ENCODE measurements at regions not wholly inside any gene's neighbourhood (a gene's known extent, or its start where the extent isn't known, plus 50 kb on each side); places are given as distances from the start of the nearest gene placed in this dataset.

GRCh38 chr22:23485490-23485889 is 94.6 kb downstream of the IGLL1 start:
- no peaks in the 10 kb centered on the region; the same call in 1 of the 2 replicates for H3K27me3 ChIP-seq (ENCODE audit: control insufficient read depth, insufficient read depth, low read length)
- ATAC-seq (ENCODE audit: low read depth) = no peak
- CTCF ChIA-PET = no interaction called here

More at GRCh38 chr22:23485490-23485889, 94.6 kb downstream of the IGLL1 start:
- H4K91ac ChIP-seq (ENCODE audit: insufficient read depth, low read depth, low read length) = no peak overlapping the region
- no peak overlapping the region for H4K8ac ChIP-seq (ENCODE audit: low read depth in 2 of 2, low read length in 2 of 2)
- H3K9me1 ChIP-seq (ENCODE audit: insufficient read depth, low read length) = no peaks in the 10 kb centered on the region
- no peak overlapping the region for H2AK9ac ChIP-seq (replicated peaks; ENCODE audit: low read depth, low read length, poor library complexity)
- no peak overlapping the region for H3K4me3 ChIP-seq (ENCODE audit: insufficient read depth, low read depth, low read length)
- H3K23ac ChIP-seq (ENCODE audit: low read depth, low read length) = no peak overlapping the region
- H3K79me1 ChIP-seq (ENCODE audit: low read depth in 1 of 2, low read length in 2 of 2) = no peaks in the 10 kb centered on the region
- no peak overlapping the region for H4K5ac ChIP-seq (ENCODE audit: low read depth, low read length)
- no peak overlapping the region for H3K4ac ChIP-seq (ENCODE audit: low read depth, low read length)
- no TSS peak for BruUV-seq (replicated peaks)
- H3K4me2 ChIP-seq (ENCODE audit: low read depth, low read length) = no peak overlapping the region
- H3K36me3 ChIP-seq (ENCODE audit: control insufficient read depth, insufficient read depth, low read length) = no peaks in the 10 kb centered on the region
- H2BK5ac ChIP-seq (ENCODE audit: low read depth, low read length, poor library complexity, severe bottlenecking) = no peak overlapping the region
- H3K27ac ChIP-seq (ENCODE audit: insufficient read depth, low read length) = no peak overlapping the region
- POLR2A ChIA-PET (ENCODE audit: unreplicated experiment) = no interaction called here
- dilution Hi-C loops (cut with HindIII; ENCODE audit: low sequenced_read_pairs, unreplicated experiment) (no loop called here), in situ Hi-C loops (cut with MboI; ENCODE audit: low sequenced_read_pairs) (no loop called here), intact Hi-C loops (cut with micrococcal nuclease) (no loop called here)
- H2BK120ac ChIP-seq (ENCODE audit: low read depth, low read length) = no peak overlapping the region
- no peak overlapping the region for H2AK5ac ChIP-seq (ENCODE audit: low read depth, low read length)
- no peak for TF ChIP-seq USF2 (IDR thresholded peaks at IDR 0.05; ENCODE audit: low read depth, low read length)
- TF ChIP-seq RFX5 (IDR thresholded peaks at IDR 0.05; ENCODE audit: low read depth, low read length) = no peak
- TF ChIP-seq MXI1 (IDR thresholded peaks at IDR 0.05; ENCODE audit: borderline replicate concordance, low read depth, low read length) = no peak
- TF ChIP-seq POLR2A (IDR thresholded peaks at IDR 0.05; ENCODE audit: low read depth, low read length) = no peak
- no peak for TF ChIP-seq CTCF (conservative IDR thresholded peaks at IDR 0.05; ENCODE audit: low read depth, low read length)
- TF ChIP-seq FOS (IDR thresholded peaks at IDR 0.05; ENCODE audit: low read depth, low read length) = no peak
- TF ChIP-seq CHD1 (IDR thresholded peaks at IDR 0.05; ENCODE audit: low read depth, low read length) = no peak
- no peak for TF ChIP-seq SMC3 (IDR thresholded peaks at IDR 0.05; ENCODE audit: low read depth, low read length)
- TF ChIP-seq ELK1 (IDR thresholded peaks at IDR 0.05; ENCODE audit: borderline replicate concordance, low read depth, low read length) = no peak
- no peak overlapping the region for H2BK15ac ChIP-seq (ENCODE audit: low read depth, low read length)
- H3K9me3 ChIP-seq (ENCODE audit: control insufficient read depth, insufficient read depth, low read length) = no peaks in the 10 kb centered on the region
- no peak overlapping the region for H3K14ac ChIP-seq (replicated peaks; ENCODE audit: low read depth, low read length)
- H3K56ac ChIP-seq (ENCODE audit: extremely low read depth, insufficient read depth, low read length) = no peak overlapping the region
- WGBS, 2 experiments (ENCODE audit: extremely low coverage in 2 of 2, insufficient read length in 1 of 2) = 0% methylated on average over 1 of the region's 4 CpGs; no CpG with 5 or more reads in 1 of the 2 experiments
- no peak for DNase-seq
- H2BK20ac ChIP-seq (ENCODE audit: low read depth, low read length) = no peak overlapping the region
- no peak overlapping the region for H3K9ac ChIP-seq (ENCODE audit: low read depth, low read length)
- no peaks in the 10 kb centered on the region for H4K20me1 ChIP-seq (ENCODE audit: insufficient read depth, low read length)
- no peaks in the 10 kb centered on the region for H3K4me1 ChIP-seq (ENCODE audit: control insufficient read depth, insufficient read depth, low read length)
- no peak overlapping the region for H3K18ac ChIP-seq (ENCODE audit: low read depth, low read length)
- H2AFZ ChIP-seq (replicated peaks; ENCODE audit: low read length, poor library complexity) = no peak overlapping the region

All from IMR-90 (cell line).